NCI-H69 (cell line): ENCODE measurements at regions not wholly inside any gene's neighbourhood (a gene's known extent, or its start where the extent isn't known, plus 50 kb on each side); places are given as distances from the start of the nearest gene placed in this dataset.
"Not testable (repeated sequence)": the region's sequence is repeated elsewhere in the genome, so short reads cannot be mapped to it uniquely, and the experiment has no call there.

Experiments used
- DNase-seq: peaks from one replicate; lab custom pipeline; 2025; lab: John Stamatoyannopoulos, UW

- DNase-seq: no peak
These were observed 490.0 kb downstream of the SUCLG1 start for GRCh38 chr2:83969085-83969484.

- DNase-seq: no peak
These were observed 491.2 kb downstream of the SUCLG1 start for GRCh38 chr2:83967854-83968253.

GRCh38 chr2:83966946-83967345, 492.1 kb downstream of the SUCLG1 start:
- DNase-seq: not testable (repeated sequence)

- no peak for DNase-seq
These were observed 497.6 kb downstream of the SUCLG1 start for GRCh38 chr2:83961512-83961911.

- DNase-seq: no peak
These were observed 498.7 kb downstream of the SUCLG1 start for GRCh38 chr2:83960371-83960770.

GRCh38 chr2:83959266-83959665, 499.8 kb downstream of the SUCLG1 start:
- DNase-seq: no peak

- DNase-seq: no peak
These were observed 502.1 kb downstream of the SUCLG1 start for GRCh38 chr2:83956991-83957390.

- DNase-seq: no peak
These were observed 505.4 kb downstream of the SUCLG1 start for GRCh38 chr2:83953697-83954096.

- DNase-seq: no peak
These were observed 507.6 kb downstream of the SUCLG1 start for GRCh38 chr2:83951378-83951947.

- DNase-seq: no peak
These were observed 509.7 kb downstream of the SUCLG1 start for GRCh38 chr2:83949361-83949760.

- no peak for DNase-seq
These were observed 514.9 kb downstream of the SUCLG1 start for GRCh38 chr2:83944191-83944590.

GRCh38 chr2:83943265-83943664, 515.8 kb downstream of the SUCLG1 start:
- no peak for DNase-seq

- no peak for DNase-seq
These were observed 517.2 kb downstream of the SUCLG1 start for GRCh38 chr2:83941886-83942285.

GRCh38 chr2:83933749-83934148, 525.3 kb downstream of the SUCLG1 start:
- no peak for DNase-seq

GRCh38 chr2:83923531-83923930, 535.5 kb downstream of the SUCLG1 start:
- DNase-seq: no peak

GRCh38 chr2:83916559-83916958, 542.5 kb downstream of the SUCLG1 start:
- DNase-seq: no peak

GRCh38 chr2:83915381-83915780, 543.7 kb downstream of the SUCLG1 start:
- DNase-seq: no peak

- no peak for DNase-seq
These were observed 550.3 kb downstream of the SUCLG1 start for GRCh38 chr2:83908750-83909149.

GRCh38 chr2:83901317-83901716, 557.8 kb downstream of the SUCLG1 start:
- no peak for DNase-seq

- DNase-seq: no peak
These were observed 558.2 kb downstream of the SUCLG1 start for GRCh38 chr2:83900862-83901261.

GRCh38 chr2:83899271-83899670, 559.8 kb downstream of the SUCLG1 start:
- no peak for DNase-seq

GRCh38 chr2:83894976-83895375, 564.1 kb downstream of the SUCLG1 start:
- no peak for DNase-seq

GRCh38 chr2:83887757-83888156, 571.3 kb downstream of the SUCLG1 start:
- DNase-seq: no peak

- DNase-seq: no peak
These were observed 580.0 kb downstream of the SUCLG1 start for GRCh38 chr2:83879127-83879526.

GRCh38 chr2:83877261-83877660, 581.8 kb downstream of the SUCLG1 start:
- not testable (repeated sequence) for DNase-seq
